PFSK-1 (cell line): ENCODE measurements at regions not wholly inside any gene's neighbourhood (a gene's known extent, or its start where the extent isn't known, plus 50 kb on each side); places are given as distances from the start of the nearest gene placed in this dataset.

Experiments
- SIN3A ChIP-seq: IDR thresholded peaks from 2 replicates; pipeline ENCODE4 v1.6.1; 2012; ENCODE audit warnings: mild to moderate bottlenecking, low read length, moderate library complexity, borderline replicate concordance; ENCODE audit not compliant: insufficient read depth
- TAF1 ChIP-seq: IDR thresholded peaks from 2 replicates; pipeline ENCODE4 v1.6.1; 2012; ENCODE audit warnings: low read length, control low read depth, borderline replicate concordance; ENCODE audit not compliant: insufficient read depth

- TF ChIP-seq TAF1: no peak
- no peak for TF ChIP-seq SIN3A
Measured at GRCh38 chr20:22354647-22355046, 229.7 kb downstream of the FOXA2 start.
